Neural progenitor cell (in vitro differentiated cells): ENCODE measurements at regions not wholly inside any gene's neighbourhood (a gene's known extent, or its start where the extent isn't known, plus 50 kb on each side); places are given as distances from the start of the nearest gene placed in this dataset.

Experiments
- CTCF ChIP-seq: fragments of 200-600 bp; sonication (generic); IDR thresholded peaks from 2 replicates; pipeline ENCODE4 v1.5.1; 2017; ENCODE audit warnings: antibody characterized with exemption, mild to moderate bottlenecking
- EZH2phosphoT487 ChIP-seq: fragments of 200-600 bp; sonication (generic); IDR thresholded peaks from 2 replicates; pipeline ENCODE4 v1.6.1; 2017; ENCODE audit warnings: antibody characterized with exemption

DNA sequence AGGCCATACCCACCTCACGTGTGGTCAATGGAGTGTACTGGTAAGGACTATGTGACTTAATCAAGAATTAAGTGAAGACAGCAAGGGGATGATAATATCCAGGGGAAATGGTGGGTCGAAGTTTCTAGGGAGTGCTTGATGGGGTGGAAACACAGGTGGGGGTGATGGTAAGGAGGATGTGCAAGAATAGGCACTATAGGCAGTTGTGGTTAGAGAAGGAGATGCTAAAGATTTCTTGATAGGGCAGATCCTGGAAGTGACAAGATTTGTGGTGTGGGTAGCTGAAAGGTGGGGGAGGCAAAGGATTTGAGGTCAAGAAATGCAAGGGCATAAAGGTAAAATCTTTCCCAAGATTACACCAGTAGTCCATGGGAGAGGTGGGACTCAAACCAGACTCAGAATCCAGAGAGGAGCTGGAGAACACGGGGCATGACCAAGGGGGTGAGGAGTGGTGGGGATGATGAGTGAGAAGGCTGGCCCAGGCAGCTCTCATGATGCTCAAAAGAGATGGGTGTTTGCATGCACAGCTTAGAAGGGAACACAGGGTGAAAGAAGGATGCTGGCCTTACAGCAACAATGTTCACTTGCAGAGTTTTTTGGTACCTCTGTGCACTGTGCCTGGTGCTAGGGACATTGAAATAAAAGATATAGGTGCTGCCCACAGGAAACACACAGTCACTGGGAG, 78.4 kb downstream of the CCR1 start:
- TF ChIP-seq EZH2phosphoT487 (no peak), CTCF (no peak)
